ENCODE measurements at regions not wholly inside any gene's neighbourhood (a gene's known extent, or its start where the extent isn't known, plus 50 kb on each side); places are given as distances from the start of the nearest gene placed in this dataset.

DNA sequence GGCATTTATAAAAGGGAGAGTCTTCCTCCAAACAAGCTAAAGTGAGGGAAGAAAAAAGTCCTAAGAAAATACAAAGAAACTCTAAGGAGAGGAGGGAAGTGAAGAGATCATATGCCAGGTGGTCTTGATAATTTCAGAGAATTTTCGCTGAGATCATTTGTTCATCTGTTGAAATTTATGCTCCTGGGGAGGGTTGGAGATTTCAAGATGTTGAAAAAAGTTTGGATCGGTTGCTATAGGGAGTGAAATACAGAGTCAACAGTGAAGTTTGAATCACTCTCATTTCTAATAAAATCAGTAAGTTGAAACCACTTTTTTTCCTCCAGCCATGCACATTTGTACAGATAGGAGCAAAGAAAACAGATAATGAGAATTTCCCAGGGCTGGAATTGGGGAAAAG, 299.1 kb upstream of the ADAMTS5 start:
- TF ChIP-seq, protein P1, sequence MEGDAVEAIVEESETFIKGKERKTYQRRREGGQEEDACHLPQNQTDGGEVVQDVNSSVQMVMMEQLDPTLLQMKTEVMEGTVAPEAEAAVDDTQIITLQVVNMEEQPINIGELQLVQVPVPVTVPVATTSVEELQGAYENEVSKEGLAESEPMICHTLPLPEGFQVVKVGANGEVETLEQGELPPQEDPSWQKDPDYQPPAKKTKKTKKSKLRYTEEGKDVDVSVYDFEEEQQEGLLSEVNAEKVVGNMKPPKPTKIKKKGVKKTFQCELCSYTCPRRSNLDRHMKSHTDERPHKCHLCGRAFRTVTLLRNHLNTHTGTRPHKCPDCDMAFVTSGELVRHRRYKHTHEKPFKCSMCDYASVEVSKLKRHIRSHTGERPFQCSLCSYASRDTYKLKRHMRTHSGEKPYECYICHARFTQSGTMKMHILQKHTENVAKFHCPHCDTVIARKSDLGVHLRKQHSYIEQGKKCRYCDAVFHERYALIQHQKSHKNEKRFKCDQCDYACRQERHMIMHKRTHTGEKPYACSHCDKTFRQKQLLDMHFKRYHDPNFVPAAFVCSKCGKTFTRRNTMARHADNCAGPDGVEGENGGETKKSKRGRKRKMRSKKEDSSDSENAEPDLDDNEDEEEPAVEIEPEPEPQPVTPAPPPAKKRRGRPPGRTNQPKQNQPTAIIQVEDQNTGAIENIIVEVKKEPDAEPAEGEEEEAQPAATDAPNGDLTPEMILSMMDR (IDR thresholded peaks at IDR 0.05) = no peak
- Histone ChIP-seq H3K4me3 (no peak overlapping the region), H3K9me3 (no peaks in the 10 kb centered on the region), H3K27ac (no peak overlapping the region), H3K4me1 (no peaks in the 10 kb centered on the region), H3K36me3 (no peaks in the 10 kb centered on the region), H3K27me3 (no peaks in the 10 kb centered on the region)
- DNase-seq (ENCODE audit: low spot score in 2 of 2) = no peak
- intact Hi-C loops (cut with DNase I) = no loop called here

DNA sequence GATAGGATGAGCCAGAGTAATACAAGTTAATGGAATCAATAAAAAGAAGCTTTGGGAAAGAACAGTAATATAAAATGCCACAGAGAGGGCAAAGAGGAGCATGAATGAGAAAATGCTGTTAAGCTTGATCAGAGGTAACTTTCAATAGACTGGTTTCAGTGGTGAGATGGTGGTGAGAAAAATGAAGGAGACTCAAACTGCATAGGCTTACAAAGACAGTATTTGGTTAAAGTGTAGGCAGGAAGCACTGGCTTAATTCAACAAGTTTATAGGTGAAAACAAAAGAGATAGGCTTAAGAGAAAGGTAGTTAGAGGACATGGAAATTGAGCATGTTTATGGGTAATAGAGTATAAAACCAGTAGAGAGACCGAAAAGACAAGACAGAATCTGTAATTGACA, 298.6 kb upstream of the ADAMTS5 start:
- no peak for DNase-seq (ENCODE audit: low spot score in 2 of 2)
- no peaks in the 10 kb centered on the region for H3K27me3 ChIP-seq
- H3K27ac ChIP-seq = no peak overlapping the region
- no peak overlapping the region for H3K4me3 ChIP-seq
- TF ChIP-seq, protein P1 (IDR thresholded peaks at IDR 0.05) = no peak
- H3K36me3 ChIP-seq = no peaks in the 10 kb centered on the region
- no peaks in the 10 kb centered on the region for H3K4me1 ChIP-seq
- intact Hi-C loops (cut with DNase I) = no loop called here
- no peaks in the 10 kb centered on the region for H3K9me3 ChIP-seq

DNA sequence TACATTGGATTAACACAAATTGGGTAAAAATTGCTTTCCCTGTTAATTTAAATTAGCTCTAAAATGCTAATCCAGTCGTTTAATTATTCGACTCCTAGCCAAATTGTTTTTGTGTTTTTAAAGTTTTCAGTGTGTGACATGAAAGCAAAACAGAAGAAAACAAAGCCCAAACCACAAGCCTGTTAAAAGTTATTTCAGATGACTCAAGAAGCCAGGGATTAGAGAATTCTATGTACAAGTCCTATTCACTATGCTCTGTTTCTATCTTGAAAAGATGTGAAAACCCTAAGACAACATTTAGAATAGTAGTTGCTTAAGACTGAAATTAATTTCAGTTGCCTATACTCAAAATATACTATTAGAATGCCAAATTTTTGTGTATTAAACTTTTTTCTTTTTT, 294.8 kb upstream of the ADAMTS5 start:
- Histone ChIP-seq H3K36me3 (no peaks in the 10 kb centered on the region), H3K27ac (no peak overlapping the region), H3K4me3 (no peak overlapping the region), H3K4me1 (no peaks in the 10 kb centered on the region), H3K27me3 (no peaks in the 10 kb centered on the region), H3K9me3 (no peaks in the 10 kb centered on the region)
- no peak for DNase-seq (ENCODE audit: low spot score in 2 of 2)
- TF ChIP-seq, protein P1 (IDR thresholded peaks at IDR 0.05) = no peak
- intact Hi-C loops (cut with DNase I) = no loop called here

DNA sequence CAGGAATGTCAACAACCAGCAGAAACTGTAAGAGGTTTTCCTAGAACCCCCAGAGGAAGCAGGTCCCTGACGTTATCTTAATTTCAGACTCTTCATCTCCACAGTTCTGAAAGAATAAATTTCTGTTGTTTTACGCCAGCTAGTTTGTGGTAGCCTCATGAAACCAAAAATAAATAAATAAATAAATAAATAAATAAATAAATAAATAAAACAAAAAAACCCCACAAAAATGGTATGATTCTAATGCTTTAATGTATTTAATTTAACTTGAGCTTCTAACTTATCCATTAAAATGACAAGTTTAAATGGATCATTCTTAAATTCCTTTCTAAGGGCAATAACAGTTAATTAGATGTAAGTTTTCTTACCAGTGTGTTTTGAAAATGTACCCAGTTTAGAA, 293.8 kb upstream of the ADAMTS5 start:
- intact Hi-C loops (cut with DNase I) = no loop called here
- H3K4me3 ChIP-seq = no peak overlapping the region

DNA sequence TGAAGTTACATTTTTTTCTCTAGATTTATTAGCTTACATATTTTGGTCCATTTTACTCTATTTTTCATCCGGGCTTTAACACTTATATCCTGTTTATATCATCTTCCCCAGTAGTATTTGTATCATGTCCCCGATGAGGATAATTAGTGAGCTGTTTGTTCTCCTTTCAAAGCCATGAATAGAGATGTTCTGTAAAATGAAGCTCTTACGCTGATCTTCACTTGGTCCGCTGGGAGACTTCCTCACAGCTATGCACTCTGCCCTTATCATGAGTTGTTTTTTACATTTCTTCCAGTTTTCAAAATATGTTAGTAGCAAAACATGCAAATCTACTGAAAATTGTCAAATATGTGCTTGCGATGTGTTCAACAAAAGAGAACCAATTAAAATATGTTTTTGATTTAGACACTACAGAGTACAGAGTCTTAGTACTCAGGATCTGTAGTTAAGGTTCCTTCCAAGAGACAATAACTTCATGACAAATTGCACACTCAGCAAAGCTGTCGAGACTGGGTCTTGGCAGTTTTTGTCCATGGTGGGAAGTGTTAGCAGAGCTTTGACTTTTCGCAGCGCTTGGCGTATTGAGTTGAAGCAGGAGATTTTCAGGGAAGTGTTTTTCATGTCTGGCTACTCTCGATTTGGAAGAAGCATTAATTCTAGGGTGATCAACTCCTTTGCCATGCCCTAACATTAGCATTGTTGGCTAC, 292.0 kb upstream of the ADAMTS5 start:
- no peak overlapping the region for H3K4me3 ChIP-seq
- no peak overlapping the region for H3K27ac ChIP-seq
- DNase-seq (ENCODE audit: low spot score in 2 of 2) = no peak
- no peaks in the 10 kb centered on the region for H3K27me3 ChIP-seq
- no peaks in the 10 kb centered on the region for H3K36me3 ChIP-seq
- H3K9me3 ChIP-seq = no peaks in the 10 kb centered on the region
- H3K4me1 ChIP-seq = no peaks in the 10 kb centered on the region
- TF ChIP-seq, protein P1 (IDR thresholded peaks at IDR 0.05) = no peak
- intact Hi-C loops (cut with DNase I) = no loop called here

More for the DNA sequence above, 293.8 kb upstream of the ADAMTS5 start:
- no peaks in the 10 kb centered on the region for H3K4me1 ChIP-seq
- DNase-seq (ENCODE audit: low spot score in 2 of 2) = no peak
- no peaks in the 10 kb centered on the region for H3K36me3 ChIP-seq
- TF ChIP-seq, protein P1 (IDR thresholded peaks at IDR 0.05) = no peak
- H3K27ac ChIP-seq = no peak overlapping the region
- H3K27me3 ChIP-seq = no peaks in the 10 kb centered on the region
- no peaks in the 10 kb centered on the region for H3K9me3 ChIP-seq
